NCI-H1436 (cell line): ENCODE measurements at regions not wholly inside any gene's neighbourhood (a gene's known extent, or its start where the extent isn't known, plus 50 kb on each side); places are given as distances from the start of the nearest gene placed in this dataset.

ENCODE experiments used
- DNase-seq: peaks from one replicate; lab custom pipeline; 2025; lab: John Stamatoyannopoulos, UW

DNA sequence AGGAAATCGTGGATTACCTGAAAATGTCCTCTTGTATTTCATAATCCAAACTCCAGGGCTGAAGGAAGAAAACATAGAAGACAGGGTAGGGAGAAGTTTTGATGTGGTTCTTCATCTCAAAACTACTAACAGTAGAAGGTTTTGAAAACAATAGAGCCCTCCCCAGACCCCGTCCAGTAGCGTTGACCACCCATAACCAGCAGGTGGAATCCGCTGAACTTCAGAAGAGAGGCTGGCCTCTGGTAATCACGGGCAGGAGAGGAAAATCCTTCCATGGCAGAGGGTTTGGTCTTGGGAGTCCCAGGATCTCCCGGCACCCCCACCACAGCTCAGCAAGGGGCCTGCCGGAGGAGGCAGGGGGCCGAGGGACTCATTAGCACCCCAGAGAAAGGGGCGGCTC is 333.4 kb upstream of the RNF32 start:
- DNase-seq, result no peak

DNA sequence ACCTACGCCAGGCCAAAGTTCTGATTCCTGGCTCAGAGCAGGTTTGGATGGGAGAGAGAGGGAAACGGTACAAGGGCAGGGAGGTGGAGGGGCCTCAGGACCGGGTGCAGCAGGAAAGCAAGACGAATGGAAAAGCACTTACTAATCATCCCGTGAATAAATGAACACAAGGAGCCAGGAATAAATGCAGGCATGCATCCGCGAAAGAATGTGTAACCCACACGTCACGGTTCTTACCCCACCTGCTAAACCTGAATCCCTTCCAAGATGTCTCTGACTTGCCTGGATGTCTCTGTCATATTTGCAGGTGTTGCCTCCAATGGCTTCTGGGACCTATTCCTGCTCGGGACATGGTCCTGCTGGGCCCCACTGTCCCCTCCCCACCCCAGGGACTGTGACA is 335.2 kb upstream of the RNF32 start:
- DNase-seq, result no peak

DNA sequence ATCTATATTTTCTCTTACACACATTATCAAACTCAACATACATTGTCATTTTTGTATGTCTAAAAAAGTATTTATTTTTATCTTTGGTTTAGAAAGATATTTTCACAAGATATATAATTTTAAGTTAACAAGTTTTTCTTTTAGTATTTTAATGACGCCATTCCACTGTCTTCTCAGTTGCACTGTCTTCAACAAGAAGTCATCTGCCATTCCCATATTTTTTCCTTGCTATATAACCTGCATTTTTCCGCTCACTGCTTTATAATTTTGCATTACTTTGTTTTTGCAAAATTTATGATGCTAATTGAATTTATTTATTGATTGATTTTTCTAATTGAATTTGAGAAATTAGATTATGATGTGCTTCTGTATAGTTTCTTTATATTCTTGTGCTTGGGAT is 357.8 kb upstream of the RNF32 start:
- no peak for DNase-seq

DNA sequence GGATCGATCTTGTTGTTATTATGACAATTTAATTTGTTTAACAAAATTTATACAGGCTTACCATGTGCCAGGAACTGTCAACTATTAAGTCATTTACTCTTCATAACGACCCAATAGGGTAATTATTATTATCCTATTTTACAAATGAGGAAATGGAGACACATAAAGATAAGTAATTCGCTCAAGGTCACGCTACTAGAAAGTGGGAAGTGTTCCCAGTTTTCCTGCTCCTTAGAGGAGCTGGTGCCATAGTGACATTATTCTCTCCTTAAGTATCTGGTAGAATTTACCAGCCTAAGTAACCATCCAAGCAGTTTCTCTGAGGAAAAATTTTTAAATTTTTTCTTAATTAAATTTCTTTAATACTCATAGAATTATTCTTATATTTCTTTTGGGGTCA is 360.9 kb upstream of the RNF32 start:
- DNase-seq, result no peak

DNA sequence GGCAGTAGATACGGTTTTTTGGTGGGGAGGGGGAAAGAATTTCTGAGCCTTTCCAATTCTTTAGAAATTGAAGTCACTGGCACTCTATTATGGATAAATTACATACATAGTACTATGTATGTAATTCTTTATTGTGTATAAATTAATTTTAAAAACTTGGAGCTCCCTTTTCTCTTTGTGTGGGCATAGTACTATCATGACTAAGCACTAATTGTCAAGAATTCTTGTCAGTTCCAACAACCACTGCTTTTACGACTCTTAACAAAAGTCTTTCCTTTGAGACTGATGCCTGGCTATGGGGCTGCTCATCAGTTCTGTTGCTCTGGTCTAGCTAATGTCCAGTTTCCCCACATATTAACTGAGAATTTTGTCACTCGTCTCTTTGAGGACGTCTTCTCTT is 365.3 kb upstream of the RNF32 start:
- no peak for DNase-seq

DNA sequence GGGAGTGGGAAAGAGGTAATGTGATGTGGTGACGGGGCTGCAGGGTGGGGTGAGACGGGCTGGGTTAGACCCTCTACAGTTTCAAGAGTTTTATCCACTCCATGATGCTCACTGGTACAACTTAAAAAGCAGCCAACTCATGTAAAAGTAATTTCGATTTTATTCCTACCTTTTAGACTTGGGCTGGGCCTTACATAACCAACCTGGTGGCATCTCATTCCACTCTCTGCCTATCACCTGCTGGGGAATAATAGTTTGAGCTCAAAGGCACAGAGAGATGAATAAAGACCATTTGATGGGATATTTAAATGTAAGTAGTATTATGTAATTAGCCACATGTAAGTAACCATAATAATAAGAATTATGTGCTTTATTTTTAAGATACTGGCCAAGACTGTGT is 366.0 kb upstream of the RNF32 start:
- no peak for DNase-seq

DNA sequence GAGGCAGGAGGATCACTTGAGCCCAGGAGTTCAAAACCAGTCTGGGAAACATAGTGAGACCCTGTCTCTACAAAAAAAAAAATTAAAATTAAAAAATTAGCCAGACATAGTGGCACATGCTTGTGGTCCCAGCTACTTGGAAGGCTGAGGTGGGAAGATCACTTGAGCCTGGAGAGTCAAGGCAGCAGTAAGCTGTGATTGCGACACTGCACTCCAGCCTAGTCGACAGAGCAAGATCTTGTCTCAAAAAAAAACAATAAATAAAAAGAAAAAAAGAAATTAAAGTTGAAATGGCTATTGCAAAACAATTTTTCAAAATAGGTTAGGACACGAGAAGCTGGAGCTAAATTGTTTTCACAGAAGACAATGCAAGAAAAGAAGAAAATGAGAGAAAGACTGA is 379.0 kb upstream of the RNF32 start:
- DNase-seq, result no peak

DNA sequence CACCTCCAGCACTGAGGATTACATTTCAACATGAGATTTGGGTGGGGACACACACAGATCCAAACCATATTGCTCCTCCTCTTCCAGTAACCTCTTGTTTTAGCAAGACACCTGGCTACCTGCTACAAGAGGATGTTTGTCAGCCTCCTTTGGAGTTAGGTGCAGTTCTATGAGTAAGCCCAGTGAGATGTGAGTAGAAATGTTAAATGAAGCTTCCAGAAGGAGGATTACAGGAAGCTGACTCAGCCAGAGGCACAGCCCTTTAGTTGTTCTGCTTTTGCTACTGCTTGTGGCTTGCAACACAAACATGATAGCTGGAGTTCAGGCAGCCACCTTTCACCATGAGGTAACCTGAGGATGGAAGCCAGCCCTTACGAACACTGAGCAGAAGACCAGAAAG is 382.7 kb upstream of the RNF32 start:
- DNase-seq, result no peak

DNA sequence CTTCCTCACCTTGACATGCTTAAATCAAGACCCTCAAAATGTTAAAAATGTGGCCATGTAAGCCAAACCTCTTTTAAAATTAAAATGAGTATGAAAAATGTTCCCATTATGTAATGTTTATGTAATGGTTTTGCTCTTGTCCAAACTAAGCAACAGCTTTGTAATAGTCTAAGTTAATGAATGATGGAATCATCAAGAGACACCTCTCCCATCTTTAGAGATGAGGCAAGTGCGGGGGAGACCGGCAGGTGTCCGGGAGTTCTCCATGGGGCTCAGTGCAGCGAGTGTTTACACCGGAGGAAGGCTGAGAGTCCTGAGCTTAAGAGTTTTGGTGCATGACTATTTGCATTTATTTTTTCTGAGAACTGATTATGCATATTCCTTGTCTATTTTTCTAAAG is 384.9 kb upstream of the RNF32 start:
- DNase-seq, result no peak

DNA sequence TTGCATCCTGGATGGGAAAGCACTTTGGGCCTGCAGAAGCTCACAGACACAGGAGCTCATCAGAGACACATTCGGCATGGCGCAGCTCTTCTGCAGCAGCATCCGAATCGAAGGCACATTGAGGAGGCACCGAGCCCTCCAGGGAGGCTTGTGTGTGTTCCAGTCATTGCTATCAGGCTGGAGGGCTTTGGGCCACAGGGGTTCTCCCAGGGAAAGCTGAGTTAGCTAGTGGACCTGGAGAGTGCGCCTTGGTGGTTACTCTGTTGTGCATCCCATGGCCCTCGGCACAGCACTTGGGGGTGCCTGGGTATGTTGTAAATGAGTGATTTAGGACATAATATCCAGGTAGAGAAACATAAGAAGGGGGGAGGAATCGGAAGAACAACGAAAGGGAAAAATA is 388.7 kb upstream of the RNF32 start:
- no peak for DNase-seq

DNA sequence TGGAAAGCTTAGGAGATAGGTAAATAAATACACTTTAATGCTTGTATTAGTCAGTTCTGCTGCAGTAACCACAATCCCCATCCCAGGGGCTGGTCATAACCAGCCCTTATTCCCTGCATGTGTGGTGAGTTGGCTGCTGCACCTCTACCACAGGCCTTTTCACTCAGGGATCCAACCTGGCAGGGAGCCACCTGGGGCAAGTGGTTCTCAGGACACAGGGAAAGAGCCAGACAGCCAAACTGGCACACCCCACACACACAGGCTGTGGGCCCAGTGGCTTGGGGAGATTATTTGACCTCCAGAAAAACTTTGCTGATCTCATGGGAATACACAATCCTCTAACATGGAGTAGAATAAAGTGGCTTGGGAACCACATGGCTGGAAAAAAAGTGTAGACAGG is 400.0 kb upstream of the RNF32 start:
- DNase-seq, result no peak

DNA sequence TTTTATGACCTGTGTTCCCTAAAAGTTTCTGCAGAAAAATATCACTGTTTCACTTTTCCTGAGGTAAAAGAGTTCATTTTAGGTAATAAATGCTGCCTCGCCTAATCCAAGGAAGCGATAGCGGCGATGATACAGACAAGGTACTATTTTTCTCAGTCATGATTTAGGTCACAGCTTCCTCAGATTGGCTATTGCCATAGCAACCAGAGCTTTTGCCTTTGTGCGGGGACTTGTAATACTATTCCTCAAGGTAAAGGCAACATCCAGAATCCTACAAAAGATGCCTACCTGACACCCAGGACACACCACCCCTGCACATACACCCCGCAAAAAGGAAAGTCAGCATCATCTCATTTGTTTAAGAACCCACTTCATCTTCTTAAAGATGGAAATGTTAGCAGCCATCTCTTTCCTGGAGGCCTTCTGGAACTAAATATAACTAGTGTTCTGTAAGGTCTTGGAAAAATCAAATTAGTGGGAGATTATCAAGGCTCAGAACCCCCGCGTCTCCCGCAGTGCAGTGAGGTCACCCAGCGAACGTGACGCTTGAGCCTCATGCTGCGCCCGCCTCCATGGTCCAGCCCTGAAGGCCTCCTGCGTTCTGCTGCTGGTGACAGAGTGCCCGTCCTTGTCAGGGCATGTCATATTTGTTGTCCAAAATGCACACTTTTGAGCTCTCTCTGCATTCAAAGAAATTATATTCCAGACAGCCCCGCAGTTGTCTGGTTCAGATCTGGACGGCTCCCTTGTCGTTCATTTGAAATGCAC is 402.0 kb upstream of the RNF32 start:
- no peak for DNase-seq

DNA sequence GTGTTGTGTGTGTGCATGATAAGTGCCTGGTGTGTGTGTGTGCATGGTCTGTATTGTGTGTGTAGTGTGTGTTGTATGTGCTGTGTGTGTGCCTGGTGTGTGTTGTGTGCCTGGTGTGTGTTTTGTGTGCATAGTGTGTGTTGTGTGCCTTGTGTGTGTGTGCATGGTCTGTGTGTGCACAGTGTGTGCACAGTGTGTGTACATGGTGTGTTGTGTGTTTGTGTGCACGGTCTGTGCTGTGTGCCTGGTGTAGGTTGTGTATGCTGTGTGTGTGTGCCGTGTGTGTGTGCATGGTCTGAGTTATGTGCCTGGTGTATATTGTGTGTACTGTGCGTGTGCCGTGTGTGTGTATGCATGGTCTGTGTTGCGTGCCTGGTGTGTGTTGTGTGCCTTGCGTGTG is 403.0 kb upstream of the RNF32 start:
- no peak for DNase-seq

DNA sequence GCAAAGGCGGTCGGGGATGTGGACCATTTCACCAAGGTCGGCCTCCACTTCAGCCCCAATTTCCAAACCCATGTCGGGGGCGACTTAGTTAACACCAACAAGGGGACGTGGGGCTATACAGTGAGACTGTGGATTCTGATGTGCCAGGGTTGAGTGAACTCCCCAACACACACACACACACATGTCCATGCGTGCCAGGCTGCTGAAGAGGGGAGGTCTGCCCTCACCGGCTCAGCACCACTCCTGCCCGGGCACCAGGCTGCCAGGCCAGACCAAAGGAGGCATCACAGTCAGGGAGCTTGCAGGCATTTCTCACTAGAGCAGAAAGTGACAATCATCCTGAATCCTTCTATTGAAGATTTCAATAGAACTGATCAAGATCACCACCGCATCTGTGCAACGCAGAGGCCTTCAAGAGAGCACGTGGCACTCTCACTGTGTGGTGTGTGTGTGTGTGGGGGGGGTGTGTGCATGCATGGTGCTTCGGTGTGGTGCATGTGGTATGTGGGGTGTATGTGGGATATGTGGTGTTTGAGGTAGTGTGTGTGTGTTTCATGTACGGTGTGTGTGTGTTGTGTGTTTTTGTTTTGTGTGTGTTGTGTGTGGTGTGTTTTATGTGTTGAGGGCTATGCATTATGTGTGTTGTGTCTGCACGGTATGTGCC is 403.5 kb upstream of the RNF32 start:
- DNase-seq, result no peak

DNA sequence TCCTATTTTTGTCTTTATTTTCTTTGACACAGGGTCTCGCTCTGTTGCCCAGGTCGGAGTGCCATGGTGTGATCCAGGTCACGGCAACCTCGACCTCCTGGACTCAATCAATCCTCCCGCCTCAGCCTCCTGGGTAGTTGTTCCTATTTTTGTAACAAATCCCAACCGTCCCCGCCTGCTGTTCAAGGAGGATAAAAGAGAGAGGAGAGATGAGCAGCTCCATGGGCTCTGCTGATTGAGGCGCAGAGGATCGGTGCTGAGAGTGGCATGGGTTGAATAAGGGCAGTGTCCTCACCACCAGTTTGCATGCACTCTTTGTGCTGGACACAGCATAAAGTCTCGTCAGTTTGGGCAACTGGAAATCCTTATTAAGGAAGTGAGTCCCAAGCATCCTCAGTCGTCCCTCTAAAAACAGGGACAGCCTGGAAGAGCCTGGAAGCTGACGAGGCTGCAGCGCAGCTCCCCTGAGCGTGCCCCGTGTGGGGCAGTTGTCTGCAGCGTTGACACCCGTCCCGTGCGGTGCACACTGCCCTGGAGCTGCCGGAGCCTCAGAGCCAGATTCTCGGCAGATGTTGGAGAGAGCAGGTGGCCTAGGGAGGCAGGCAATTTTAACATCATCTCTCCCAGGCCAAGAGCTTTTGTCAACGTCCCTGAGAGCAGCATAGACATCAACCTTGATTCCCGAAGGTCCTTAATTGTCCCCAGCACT is 404.2 kb upstream of the RNF32 start:
- DNase-seq, result no peak

DNA sequence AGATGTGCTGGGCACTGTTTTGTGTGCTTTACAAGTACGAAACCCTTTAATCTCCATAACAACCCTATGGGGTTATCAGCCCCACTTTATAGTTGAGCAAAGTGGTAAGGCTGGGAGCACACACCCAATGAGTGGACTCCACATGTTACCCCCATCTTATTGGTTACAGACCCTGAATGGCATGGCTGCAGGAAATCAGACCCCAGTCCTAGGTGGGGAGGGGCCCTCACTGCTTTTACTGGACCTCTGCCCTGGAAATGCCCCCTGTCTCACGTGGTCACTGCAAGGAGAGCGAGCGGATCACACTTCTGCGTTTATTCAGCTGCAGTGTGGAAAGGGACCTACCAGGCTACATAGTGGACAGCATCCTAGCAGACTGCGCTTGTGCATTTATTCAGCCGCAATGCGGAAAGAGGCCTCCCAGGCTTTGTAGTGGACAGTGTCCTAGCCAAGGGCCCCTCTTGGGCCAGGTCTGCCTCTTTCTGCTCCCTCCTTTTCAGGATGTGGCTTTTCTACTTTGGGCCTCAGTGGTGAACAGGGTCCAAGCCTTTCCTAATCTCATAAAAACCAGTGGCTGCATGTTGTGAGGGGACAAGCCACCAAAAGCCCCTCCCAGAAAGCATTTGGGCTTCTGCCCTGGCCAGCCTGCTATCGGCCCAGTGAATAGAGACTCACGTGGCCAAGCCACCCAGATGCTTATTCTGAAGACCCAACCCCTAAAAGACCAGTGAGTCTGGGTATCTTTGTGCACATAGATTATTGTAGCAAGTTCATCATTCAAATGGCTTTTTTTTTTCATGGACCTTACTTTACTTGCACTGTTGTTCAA is 405.7 kb upstream of the RNF32 start:
- DNase-seq, result no peak

DNA sequence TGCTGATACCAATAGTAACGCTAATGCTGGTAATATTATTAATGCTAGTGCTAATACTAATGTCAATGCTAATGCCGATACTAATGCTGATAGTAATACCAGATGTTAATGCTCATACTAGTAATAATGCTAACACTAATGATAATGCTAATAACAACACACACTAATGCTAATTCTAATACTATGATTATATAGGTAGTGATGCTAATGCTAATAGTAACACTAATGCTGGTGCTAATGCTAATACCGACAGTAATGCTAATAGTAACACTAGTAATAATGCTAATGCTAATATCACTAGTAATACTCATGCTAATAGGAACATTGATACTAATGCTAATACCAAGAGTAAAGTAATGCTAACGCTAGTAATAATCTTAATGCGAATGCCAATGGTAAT is 406.4 kb upstream of the RNF32 start:
- DNase-seq, result no peak

DNA sequence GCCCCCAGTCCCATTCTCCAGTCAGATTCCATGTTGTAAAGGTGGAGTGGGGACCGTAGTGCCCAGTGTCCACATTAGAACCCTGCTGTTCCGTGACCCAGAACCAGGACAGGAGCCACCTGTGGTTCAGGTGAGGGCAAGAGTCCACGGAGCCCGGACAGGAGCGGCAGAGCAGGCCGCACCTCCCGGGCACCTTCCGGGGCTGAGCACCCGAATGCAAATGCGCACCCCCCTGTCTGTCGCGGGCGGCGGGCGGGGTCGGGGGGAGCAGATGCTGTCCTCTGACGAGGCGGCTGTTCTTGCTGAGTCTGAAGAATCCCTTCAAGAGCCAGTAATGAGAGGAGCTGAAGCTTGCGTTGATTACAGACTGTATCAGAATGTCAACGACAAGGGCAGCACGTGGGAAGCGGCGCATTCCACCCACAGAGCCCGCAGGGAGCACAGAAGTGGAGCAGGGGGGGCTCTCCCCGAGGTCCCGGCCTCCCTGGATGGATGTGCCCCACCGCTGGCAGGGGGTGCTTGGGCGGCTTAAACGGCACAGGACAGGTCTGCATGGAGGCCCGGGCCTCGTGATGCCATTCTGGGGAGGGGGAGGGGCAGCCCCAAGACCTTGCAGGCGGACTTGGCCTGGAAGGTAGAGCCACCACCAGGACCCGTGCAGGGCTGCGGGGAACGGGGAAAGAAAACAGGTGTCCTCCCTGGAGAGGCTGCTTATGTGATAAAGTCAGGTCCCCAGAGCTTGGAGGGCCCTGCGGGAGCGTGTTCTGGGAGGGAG is 407.5 kb upstream of the RNF32 start:
- DNase-seq, result no peak

DNA sequence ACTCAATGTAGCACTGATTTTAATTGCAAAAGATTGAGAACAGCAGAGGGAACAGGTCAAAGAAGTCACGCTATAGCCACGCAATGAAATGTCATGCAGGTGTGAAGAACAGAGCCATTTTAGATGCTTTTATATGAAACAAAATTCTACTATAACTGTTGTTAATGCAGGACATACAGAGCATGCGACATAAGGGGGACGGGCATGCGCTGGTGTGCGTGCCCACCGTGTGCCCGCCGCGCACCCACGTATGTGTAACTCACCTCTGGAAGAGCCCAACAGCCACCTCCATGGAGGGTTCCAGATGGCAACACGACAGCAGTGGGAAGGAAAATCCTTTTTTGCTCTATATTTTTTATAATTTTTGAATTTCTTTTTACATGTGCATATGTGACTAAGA is 410.0 kb upstream of the RNF32 start:
- DNase-seq, result no peak

DNA sequence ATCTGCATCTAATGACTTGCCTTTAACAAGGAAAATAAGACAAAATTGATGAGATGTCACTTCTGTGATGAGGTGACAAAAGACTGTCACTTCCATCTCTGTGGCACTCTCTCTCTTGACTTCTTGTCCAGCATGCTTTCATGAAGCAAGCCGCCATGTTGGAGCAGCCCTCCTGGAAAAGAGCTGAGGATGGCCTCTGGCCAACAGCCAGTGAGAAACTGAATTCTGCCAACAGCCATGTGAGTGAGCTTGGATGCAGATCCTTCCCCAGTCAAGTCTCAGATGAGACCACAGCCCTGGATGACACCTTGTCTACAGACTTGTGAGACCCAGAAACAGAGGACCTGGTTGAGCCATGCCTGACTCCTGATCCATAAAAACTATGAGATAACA is 412.6 kb upstream of the SHH start:
- no peak for DNase-seq

DNA sequence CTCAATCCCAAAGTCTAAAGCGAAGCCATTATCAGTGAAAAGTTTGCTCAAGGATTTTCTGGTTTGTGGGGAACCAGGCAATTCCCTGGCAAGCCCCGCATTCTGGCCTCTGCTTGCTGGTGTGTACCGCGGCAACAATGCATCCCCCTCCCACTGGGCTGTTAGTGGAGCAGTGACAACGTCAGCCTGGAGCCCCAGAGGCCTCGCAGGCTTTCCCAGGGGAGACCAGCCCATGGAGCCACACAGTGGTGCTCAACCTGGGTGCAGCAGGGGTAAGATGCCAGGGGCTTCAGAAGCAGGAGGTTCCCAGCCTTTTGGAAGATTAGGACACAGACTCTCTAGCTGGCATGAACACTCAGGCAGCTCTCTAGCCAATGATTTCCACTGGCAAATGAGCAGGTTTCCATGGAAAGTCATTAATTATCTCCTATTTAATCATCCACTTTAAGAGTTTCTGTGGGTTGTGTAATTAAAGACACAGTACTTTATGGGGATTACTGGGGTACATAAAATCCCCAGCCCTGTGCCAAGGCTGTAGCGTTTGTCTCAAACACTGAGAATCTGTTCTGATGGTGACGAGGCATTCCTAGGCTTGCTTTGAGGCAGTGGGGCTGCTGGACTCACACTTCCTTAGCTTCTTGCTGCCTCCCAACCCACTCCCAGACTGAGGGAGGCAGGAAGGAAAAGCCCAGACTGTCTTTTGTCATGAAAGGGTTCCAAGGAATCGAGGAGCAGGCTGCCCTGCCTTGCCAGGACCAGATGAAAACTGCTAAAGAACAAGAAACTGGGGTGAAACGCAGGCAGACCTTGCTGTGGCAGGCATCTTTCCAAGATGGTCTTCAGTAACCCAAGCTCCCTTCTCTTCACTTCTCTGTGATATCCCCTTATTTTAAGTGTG is 411.9 kb upstream of the SHH start:
- no peak for DNase-seq
